H1 (cell line): ENCODE measurements at regions not wholly inside any gene's neighbourhood (a gene's known extent, or its start where the extent isn't known, plus 50 kb on each side); places are given as distances from the start of the nearest gene placed in this dataset.

ENCODE experiments used
- BRCA1 ChIP-seq: IDR thresholded peaks from 2 replicates; pipeline ENCODE4 v1.6.1; 2012; ENCODE audit warnings: low read depth, low read length, improper control_type of control experiment
- CEBPB ChIP-seq: IDR thresholded peaks from 2 replicates; pipeline ENCODE4 v1.6.1; 2012; ENCODE audit warnings: low read depth, low read length
- EZH2 ChIP-seq: fragments of 200-600 bp; sonication (generic); IDR thresholded peaks from 2 replicates; pipeline ENCODE4 v1.7.1; 2012; ENCODE audit warnings: low read depth, mild to moderate bottlenecking, moderate library complexity, low read length, inconsistent platforms; ENCODE audit not compliant: severe bottlenecking
- JUND ChIP-seq: IDR thresholded peaks from 2 replicates; pipeline ENCODE4 v1.6.1; 2011; ENCODE audit warnings: mild to moderate bottlenecking, improper control_type of control experiment, low read length
- RFX5 ChIP-seq: IDR thresholded peaks from 2 replicates; pipeline ENCODE4 v1.6.1; 2011; ENCODE audit warnings: low read depth, low read length, improper control_type of control experiment, borderline replicate concordance
- RXRA ChIP-seq: IDR thresholded peaks from 2 replicates; pipeline ENCODE4 v1.6.1; 2011; ENCODE audit warnings: low read depth, mild to moderate bottlenecking, low read length, moderate library complexity; ENCODE audit not compliant: insufficient read depth
- SP1 ChIP-seq: IDR thresholded peaks from 2 replicates; pipeline ENCODE4 v1.6.1; 2011; ENCODE audit warnings: low read depth, low read length
- SP4 ChIP-seq: IDR thresholded peaks from 2 replicates; pipeline ENCODE4 v1.6.1; 2012; ENCODE audit warnings: low read length, inconsistent platforms
- TAF7 ChIP-seq: optimal IDR thresholded peaks from 2 replicates; pipeline ENCODE3; 2011; ENCODE audit warnings: low read depth, mild to moderate bottlenecking, inconsistent platforms, low read length, moderate library complexity, borderline replicate concordance
- TCF12 ChIP-seq: IDR thresholded peaks from 2 replicates; pipeline ENCODE4 v1.6.1; 2011; ENCODE audit warnings: low read depth, mild to moderate bottlenecking, low read length
- TF ChIP-seq, protein P1 (sequence below), 3 experiments: IDR thresholded peaks; 1 replicate in 2 of 3; 2 replicates in 1 of 3; pipeline versions ENCODE4 v1.5.1 to v1.6.1; 2011; ENCODE audit warnings: low read length in 3 of 3, mild to moderate bottlenecking in 3 of 3, inconsistent platforms in 2 of 3, low read depth in 1 of 3, moderate library complexity in 1 of 3; ENCODE audit not compliant: insufficient read depth in 1 of 3; ENCODE audit errors: control extremely low read depth in 1 of 3

DNA sequence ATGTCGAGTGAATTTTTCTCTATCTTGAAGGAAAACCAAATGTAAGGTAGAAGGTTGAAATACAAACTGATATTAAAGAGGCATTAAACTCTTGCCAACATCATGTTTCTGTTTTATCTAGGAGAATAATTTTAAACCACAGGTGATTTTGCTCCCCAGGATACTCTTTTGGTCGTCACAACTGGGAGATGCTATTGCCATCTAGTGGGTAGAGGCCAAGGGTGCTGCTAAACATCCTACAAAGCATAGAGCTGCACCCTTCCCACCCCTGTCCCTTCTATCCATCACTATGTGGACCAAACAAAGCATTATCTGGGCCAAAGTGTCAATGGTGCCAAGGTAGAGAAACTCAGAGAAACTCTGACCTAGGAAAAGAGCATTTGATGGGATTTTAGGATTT lies 154.6 kb upstream of the MAGEB2 start:
- no peak for TF ChIP-seq CEBPB
- TF ChIP-seq RXRA: no peak
- TF ChIP-seq EZH2: no peak
- TF ChIP-seq JUND: no peak
- TF ChIP-seq, protein P1, sequence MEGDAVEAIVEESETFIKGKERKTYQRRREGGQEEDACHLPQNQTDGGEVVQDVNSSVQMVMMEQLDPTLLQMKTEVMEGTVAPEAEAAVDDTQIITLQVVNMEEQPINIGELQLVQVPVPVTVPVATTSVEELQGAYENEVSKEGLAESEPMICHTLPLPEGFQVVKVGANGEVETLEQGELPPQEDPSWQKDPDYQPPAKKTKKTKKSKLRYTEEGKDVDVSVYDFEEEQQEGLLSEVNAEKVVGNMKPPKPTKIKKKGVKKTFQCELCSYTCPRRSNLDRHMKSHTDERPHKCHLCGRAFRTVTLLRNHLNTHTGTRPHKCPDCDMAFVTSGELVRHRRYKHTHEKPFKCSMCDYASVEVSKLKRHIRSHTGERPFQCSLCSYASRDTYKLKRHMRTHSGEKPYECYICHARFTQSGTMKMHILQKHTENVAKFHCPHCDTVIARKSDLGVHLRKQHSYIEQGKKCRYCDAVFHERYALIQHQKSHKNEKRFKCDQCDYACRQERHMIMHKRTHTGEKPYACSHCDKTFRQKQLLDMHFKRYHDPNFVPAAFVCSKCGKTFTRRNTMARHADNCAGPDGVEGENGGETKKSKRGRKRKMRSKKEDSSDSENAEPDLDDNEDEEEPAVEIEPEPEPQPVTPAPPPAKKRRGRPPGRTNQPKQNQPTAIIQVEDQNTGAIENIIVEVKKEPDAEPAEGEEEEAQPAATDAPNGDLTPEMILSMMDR (IDR thresholded peaks at IDR 0.05; ENCODE audit: control extremely low read depth in 1 of 3, insufficient read depth in 1 of 3, low read depth in 1 of 3, low read length in 3 of 3): peak; percentile 23 to 52 (median 35); a peak in 3 of 4 replicates
- TF ChIP-seq RFX5: no peak
- no peak for TF ChIP-seq TCF12
- TF ChIP-seq BRCA1: no peak
- no peak for TF ChIP-seq SP1
- no peak for TF ChIP-seq SP4
- TF ChIP-seq TAF7: no peak
